HG02588 (cell line): ENCODE measurements at regions not wholly inside any gene's neighbourhood (a gene's known extent, or its start where the extent isn't known, plus 50 kb on each side); places are given as distances from the start of the nearest gene placed in this dataset.
"Not testable (repeated sequence)": the region's sequence is repeated elsewhere in the genome, so short reads cannot be mapped to it uniquely, and the experiment has no call there.

ENCODE experiments used
- ATAC-seq: cut with Tn5 transposase; IDR thresholded peaks from one replicate; pipeline ENCODE4 v1.9.1; 2021; ENCODE audit warnings: mild to moderate bottlenecking, moderate library complexity; ENCODE audit not compliant: unreplicated experiment

GRCh38 chr4:30124621-30125020 is 595.5 kb upstream of the PCDH7 start:
- not testable (repeated sequence) for ATAC-seq

DNA sequence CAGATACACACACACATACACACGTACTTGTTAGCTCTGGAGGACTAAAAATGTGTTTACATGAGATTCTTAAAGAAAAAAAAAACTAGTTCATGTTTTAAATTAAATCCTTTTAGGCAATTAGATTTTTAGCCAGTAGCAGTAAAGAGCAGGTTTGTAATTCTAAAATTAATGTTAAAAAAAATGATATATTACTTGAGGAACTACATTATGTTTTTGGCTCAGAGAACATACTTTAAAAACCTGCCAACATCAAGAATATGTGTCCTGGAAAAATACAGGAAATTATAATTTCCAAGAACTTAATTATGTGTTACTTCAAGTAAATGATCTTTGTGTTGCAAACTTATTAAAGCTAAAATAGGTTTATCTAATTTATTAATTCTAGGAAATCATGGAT is 594.3 kb upstream of the PCDH7 start:
- ATAC-seq: no peak

- ATAC-seq: no peak
These were observed 593.8 kb upstream of the PCDH7 start for GRCh38 chr4:30126351-30126750.

GRCh38 chr4:30148828-30149227 is 571.3 kb upstream of the PCDH7 start:
- not testable (repeated sequence) for ATAC-seq

GRCh38 chr4:30149539-30149938 is 570.6 kb upstream of the PCDH7 start:
- ATAC-seq: not testable (repeated sequence)

GRCh38 chr4:30153427-30153826 is 566.7 kb upstream of the PCDH7 start:
- ATAC-seq: no peak

DNA sequence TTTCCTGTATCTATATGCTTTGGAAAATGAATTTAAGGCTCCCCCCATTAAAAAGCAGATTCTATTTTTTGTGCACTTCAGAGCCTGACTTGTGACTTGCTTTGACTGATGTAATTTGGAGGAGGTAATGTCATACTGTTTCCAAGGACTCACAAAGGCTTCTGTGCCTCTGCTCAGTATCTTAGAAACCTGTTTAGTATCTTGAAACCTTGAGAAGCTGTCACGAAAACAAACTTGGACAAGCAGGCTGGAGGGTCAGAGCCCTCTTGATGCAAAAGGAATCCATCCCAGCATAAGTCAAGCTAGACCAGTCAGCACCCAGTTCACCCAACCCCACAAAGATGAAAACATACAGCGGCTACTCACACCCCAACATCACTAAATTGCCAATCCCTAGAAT is 560.0 kb upstream of the PCDH7 start:
- ATAC-seq: no peak

DNA sequence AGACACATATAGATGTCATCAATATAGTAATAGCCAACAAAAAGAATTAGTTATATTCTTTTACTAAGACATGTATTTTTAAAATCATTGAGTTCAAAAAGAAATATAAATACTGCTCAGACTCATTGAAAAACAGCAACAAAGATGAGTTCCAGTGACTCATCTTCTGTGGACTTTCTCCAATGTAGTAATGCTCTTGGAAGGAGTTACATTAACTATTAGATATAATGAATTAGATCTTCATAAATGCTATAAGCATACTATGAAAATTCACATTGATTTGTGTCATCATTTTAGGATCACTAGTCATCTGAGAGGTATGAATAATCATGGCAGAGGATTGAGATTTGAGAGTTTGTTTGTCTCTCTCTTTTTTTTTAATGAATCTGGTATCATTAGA is 547.8 kb upstream of the PCDH7 start:
- ATAC-seq: no peak

DNA sequence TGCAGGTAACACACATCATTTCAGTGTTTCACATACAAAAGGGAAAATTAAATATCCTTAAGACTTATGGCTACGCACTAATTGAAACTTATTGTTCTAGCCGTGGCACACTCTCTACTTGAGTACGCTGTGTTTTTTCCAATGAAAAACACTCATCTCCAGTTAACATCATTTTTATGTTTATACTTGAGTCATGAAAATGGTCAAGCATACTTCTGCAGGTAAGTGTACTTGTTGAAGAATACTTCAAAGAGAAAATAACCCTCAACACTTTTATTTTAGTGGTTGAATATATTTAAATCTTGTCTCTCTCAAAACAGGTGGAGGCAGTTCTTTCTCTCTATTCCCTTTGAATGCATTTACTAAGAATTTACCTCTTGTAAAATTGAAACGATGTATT is 538.7 kb upstream of the PCDH7 start:
- no peak for ATAC-seq

GRCh38 chr4:30181918-30182317 is 538.3 kb upstream of the PCDH7 start:
- ATAC-seq: no peak

DNA sequence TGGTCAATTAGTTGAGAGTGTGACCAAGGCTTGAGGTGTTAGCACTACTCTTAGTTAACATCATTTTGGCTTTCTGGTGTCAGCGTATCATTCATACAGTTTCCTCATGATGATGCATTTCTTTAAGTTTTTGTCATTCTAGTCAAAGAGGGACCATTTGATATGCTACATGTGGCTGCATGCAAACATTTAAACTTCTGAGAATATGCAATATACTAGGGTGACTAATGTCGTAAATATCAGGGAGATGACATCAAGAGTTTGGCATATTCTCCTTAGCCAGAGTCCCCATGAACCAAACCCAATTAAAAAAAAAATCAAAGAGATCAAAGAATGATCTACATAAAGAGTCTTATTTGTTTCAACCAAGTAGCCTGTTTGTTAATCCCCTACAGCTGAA is 537.4 kb upstream of the PCDH7 start:
- no peak for ATAC-seq

- no peak for ATAC-seq
These were observed 528.3 kb upstream of the PCDH7 start for GRCh38 chr4:30191902-30192301.

GRCh38 chr4:30207389-30207788 is 512.8 kb upstream of the PCDH7 start:
- no peak for ATAC-seq

DNA sequence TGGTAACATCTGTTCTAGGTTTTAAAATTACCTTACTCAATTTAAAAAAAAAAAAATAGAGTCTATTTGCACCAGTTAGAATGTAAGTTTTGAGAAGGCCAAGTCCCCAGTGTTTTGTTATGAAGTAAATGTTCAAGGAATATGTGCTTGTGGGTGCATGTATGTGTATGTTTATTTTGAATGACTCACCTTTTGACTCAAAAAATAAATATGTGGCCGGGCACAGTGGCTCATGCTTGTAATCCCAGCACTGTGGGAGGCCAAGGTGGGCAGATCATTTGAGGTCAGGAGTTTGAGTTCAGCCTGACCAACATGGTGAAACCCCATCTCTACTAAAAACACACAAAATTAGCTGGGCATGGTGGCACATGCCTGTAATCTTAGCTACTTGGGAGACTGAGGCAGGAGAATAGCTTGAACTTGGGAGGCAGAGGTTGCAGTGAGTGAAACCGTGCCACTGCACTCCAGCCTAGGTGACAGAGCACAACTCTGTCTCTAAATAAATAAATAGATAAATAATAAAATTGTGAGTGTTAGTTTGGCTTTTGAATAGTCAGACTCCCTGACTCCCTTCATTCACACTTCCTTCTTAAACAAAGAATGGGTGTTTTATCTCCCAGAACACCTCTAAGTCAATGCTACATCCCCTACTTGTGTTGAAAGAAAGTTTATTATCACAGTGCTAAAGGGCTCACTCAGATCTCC is 511.3 kb upstream of the PCDH7 start:
- ATAC-seq: no peak

DNA sequence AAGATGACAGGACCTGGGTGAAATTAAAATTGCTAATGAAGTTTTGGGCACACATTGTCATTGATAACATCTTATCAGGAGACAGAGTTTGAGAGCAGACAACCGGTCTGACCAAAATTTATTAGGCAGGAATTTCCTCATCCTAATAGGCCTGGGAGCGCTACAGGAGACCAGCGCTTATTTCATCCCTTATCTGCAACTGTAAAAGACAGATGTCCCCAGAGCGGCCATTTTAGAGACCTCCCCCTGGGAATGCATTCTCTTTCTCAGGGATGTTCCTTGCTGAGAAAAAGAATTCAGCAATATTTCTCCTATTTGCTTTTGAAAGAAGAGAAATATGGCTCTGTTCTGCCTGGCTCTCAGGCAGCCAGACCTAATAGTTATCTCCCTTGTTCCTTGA is 504.2 kb upstream of the PCDH7 start:
- ATAC-seq: not testable (repeated sequence)

- no peak for ATAC-seq
These were observed 475.0 kb upstream of the PCDH7 start for GRCh38 chr4:30245140-30245539.

DNA sequence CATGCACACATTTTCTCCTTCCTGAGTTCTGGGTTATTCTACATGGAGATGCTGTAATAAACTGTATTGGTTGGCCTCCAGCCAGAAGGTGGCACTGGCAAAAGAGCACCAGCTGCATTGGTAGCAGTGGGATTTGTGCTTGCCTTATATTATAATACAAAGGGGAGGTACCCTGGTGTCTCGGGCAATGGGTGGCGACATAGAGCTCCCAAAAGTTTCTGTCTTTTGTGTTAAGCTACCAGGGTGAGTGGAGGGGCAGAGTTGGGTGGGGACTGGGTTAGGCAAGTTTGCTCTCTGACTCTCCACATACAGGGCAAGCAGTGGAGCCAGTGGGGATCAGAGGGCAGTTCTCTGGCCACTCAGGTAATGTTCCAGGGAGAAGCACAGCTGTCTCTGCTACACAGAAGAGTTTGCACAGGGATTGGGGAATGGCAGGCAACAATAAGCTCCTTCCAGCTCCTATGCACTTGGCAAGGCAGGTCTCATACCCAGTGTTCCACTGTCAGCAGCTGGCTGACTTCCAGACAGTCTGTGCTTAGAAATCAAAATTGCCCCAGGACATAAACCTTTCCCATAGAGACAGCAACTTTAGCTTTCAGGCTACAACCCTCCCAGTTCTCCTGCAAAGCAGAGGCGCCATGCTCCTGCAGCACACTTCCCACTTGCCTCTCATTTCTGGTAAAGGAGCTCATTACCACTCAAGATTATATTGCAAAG is 463.9 kb upstream of the PCDH7 start:
- no peak for ATAC-seq

- no peak for ATAC-seq
These were observed 461.2 kb upstream of the PCDH7 start for GRCh38 chr4:30258949-30259348.

GRCh38 chr4:30262379-30262778 is 457.8 kb upstream of the PCDH7 start:
- no peak for ATAC-seq

DNA sequence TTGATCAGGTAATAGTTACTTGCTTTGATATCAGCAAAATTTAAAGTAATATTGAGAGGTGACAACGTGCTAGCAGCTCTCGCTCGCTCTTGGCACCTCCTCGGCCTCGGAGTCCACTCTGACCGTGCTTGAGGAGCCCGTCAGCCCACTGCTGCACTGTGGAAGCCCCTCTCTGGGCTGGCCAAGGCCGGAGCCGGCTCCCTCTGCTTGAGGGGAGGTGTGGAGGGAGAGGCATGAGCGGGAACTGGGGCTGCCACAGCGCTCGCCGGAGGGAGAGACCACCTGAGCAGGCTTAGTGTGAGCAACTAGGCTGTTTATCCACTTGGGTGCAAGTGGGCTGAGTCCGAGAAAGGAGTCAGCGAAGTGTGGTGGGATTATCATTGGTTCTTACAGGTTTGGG is 455.7 kb upstream of the PCDH7 start:
- ATAC-seq: no peak

DNA sequence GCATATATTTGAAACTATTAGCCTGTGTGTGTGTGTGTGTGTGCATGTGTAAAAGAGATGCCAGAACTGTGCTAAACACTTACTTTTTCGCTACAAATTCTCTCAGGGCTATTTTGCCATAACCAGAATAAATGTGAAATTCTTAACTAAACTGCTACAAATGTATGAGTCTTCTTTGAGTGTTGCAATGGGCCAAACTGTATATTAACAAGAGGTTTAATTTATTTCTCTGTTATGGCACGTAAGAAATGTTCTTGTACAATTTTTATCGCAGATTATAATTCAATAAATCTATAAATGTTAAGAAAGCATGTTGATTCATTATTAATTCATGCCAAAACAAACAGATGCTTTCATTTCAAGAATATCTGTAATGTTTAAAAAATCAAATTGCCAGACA is 454.5 kb upstream of the PCDH7 start:
- ATAC-seq: no peak

DNA sequence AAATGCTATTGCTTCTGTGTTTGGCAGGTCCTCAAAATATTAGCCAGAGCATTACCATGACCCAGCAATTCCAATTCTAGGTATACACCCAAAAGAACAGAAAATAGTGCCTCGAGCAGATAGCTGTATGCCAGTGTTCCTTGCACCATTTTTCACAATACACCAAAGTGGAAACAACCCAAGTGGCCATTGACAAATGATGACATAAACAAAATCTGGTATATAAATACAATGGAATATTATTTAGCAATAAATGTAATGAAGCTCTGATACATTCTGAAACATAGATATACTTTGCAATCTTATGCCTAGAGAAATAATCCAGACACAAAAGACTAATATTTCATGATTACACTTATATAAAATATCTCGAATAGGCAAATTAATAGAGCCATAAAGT is 451.8 kb upstream of the PCDH7 start:
- ATAC-seq: no peak

GRCh38 chr4:30269850-30270249 is 450.3 kb upstream of the PCDH7 start:
- ATAC-seq: no peak
